RCC 7860 (cell line): ENCODE measurements at regions not wholly inside any gene's neighbourhood (a gene's known extent, or its start where the extent isn't known, plus 50 kb on each side); places are given as distances from the start of the nearest gene placed in this dataset.

Source experiments
- DNase-seq: peaks from one replicate; pipeline ENCODE4 v3.0.0-alpha.2; 2015; ENCODE audit warnings: low spot score
- FAIRE-seq: peaks from 2 replicates; lab custom pipeline; 2012; peaks lifted over from hg19 to GRCh38; lab: Jason Lieb, UNC

DNA sequence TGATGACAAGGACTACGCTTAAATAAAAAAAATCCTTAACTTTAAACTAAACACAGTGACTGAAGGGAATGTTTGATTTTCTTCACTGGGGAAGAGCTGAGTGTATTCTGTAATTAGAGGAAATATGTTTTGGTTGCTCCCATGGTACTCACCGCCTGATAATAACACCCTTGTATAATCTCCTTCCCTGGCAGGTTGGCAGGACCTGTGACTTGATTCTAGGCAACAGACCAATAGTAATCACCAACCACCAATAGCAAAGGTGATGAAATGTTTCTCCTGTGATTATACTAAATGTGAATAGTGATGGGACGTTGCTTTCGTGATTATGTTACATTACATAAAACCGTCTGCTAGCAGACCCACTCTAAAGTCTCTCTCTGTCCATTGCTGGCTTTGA lies 536.8 kb upstream of the CPEB2 start:
- no peak for DNase-seq
- no peak for FAIRE-seq

DNA sequence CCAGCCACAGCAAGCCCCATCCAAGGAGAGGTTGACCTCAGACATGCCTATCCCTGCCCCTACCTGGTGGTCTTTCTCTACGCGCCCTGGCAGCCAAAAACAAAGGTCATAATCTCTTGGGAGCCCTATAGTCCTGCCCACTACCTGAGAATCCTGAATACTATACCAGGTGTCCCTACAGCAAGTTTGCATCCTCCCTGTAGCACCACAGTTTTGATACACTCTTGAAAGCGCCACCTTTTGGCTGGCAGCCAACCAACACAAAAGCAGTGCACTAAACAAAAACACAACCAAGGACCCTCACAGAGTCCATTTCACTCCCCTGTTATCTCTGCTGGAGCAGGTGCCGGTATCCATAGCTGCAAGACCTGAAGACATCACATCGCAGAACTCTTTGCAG lies 523.8 kb upstream of the CPEB2 start:
- FAIRE-seq = no peak
- no peak for DNase-seq

DNA sequence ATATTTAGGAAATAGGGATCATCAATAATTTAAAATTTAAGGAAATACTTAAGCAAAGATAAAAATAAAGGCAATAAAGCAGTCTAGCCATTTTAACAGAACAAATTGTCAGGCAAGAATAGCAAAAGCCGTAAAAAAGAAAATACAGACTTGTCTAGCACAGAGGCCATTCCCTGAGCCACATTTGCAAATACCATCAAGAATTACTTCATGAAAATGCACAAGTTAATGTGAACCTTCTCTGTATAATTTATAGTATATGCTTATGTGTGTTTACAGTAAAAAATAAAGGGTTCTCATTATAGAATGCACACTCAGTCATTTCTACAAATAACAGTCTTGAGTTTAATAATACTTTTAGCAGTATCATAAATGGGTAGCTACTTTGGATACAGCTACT lies 505.9 kb upstream of the CPEB2 start:
- FAIRE-seq (no peak), DNase-seq (no peak)

DNA sequence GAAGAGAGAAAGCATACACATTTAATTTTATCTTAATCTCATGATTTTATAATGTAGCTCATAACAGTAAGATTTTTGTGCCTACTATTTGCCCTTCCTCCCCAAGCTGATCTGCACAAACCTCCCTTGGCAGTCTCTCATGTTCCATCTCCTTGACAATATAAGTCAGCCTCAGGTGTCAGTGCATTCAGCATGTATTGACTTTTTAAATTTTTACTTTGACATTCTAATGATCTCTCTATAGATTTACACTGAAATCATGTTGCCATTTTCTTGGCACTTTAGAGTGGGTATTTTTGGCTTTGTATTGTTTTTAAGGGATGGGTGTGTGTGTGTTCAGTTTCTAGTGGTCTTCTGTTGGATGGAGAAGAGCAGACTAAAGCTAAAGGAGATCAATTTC lies 505.3 kb upstream of the CPEB2 start:
- FAIRE-seq = no peak

DNA sequence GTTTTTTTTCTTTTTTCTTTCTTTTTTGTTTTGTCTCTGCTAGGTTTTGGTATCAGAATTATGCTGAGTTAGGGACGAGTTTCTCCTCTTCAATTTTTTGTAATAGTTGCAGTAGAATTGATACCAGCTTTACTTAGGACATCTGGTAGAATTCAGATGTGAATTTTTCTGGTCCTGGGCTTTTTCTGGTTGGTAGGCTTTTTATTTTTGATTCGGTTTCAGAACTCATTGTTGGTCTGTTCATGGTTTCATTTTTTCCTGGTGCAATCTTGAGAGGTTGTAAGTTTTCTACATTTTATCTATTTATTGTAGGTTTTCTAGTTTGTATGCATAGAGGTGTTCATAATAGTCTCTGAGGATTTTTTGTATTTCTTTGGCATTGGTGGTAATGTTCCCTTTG lies 498.1 kb upstream of the CPEB2 start:
- no peak for FAIRE-seq
- no peak for DNase-seq

More for the DNA sequence above, 505.3 kb upstream of the CPEB2 start:
- no peak for DNase-seq

DNA sequence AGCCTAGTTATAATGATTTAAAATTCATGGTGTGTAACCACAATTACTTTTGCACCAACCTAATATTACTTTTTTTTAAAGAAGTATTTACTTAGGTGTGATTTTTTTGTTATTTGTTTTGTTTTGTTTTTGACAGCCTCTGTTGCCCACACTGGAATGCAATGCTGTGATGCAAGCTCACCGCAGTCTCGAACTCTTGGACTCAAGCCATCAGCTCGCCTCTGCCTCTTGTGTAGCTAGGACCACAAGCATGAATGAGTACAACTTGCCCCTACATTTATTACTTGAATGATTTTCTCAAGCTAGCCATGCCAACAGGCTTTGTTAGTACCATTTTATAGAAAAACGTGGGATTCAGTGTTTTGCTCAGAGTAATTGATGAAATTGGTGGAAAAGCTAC lies 488.8 kb upstream of the CPEB2 start:
- no peak for DNase-seq
- FAIRE-seq = no peak

DNA sequence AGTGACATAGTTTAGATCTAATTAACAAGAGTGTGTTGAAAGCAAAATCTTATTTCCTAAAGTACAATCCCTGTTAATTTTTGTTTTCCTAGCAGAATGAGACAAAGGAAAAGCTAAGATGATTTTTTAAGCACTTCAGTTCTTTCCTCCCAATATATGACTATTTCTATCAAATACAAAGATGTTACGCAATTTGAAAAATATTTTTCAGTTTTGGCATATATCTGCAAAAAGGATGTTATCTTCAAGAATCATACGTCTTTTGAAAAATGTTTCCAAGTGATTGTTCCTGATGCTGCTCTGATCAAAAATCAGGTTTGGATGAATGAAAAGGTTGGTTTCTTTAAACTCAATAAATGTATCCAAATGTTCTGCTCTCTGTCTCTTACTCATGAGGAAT lies 486.7 kb upstream of the CPEB2 start:
- no peak for FAIRE-seq
- no peak for DNase-seq

DNA sequence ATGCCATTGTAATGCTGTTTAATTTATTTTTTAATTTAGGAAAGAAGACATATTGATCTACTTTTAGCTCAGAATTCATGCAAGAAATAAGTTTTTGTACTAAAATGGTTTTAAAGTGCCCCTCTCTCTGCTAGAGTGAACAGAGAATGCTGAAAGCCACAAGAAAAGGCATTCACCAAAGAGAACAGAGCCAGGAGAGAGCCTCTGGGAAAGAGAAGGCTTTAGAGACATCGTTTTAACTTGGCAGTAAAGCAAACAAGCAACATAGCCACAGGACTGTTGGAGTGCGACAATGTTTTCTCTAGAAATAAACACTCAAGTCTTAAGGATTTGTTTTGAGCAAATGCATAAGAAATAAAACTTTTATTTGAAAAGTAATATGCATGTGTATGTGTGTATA lies 484.1 kb upstream of the CPEB2 start:
- FAIRE-seq = no peak

DNA sequence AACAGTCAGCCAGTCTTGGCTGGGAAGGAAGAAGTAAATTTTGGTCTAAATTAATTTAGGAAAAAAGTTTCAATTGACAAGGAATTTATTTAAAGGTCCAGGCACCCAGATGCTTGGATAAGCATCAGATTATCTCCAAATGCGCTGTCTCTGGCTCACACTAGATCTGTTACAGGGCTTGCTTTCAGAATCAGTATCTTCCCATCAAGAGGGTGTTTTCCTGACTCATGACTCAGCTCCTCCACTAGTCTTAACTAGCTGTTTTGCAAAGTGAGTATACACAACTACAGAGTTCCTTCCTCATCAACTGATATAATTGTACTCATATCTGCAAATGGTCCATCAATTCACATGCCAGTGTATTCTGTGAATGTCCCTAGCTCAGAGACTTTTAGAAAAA lies 482.1 kb upstream of the CPEB2 start:
- no peak for FAIRE-seq
- no peak for DNase-seq

More for the DNA sequence above, 484.1 kb upstream of the CPEB2 start:
- no peak for DNase-seq

DNA sequence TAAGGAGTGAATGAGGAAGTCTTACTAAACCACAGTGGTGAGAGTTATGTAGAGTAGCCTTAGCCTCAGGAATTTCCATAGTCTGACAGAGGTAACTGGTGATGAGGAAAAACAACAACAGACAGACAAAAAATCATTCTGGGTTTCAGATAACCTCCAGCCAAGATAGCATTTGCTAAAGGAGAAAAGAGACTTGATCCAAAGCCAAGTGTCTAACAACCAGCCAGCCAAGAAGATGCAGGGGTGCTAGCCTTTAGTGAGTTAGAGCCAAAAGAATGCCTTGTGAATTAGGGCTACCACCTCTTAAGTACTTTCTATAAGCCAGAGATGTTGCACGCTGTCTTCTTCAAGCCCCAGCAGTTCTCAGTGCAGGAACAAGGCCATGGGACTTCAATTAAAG lies 478.0 kb upstream of the CPEB2 start:
- FAIRE-seq (no peak), DNase-seq (no peak)

DNA sequence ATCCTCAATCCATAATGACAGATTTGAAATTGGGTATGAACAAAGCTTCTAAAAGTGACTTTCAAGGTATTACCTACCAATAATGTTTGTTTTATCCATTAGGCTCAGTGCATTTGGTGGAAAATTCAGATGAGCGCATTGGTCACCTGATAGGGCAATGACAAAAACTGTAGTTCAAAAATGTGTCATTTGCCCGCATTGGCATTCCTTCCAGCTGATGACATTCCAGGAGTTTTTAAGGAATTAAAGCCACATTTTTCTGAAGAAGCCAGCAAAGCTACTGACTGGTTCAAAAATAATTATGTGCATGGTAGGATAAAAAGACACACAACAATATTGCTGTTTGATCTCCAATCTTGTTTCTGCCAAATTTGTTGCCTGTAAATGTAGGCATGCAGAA lies 473.4 kb upstream of the CPEB2 start:
- FAIRE-seq (no peak), DNase-seq (no peak)

DNA sequence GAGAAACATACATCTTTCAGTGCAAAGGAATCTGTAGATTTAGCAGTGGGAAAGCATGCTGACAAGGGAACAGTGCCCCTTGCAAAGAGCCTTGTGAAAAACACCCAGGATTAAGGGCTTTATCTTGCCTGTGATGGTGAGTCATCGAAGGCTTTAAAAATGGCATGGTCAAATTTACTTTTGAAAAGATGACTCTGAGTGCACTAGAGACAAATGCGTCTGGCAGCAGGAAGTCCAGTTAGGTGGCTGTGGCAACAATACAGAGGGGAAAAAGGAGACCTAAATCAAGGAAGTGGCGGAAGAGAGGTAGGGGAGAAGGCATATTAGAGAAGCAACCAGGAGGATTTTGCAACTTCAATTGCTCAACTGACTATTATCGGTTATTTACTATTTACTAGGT lies 472.6 kb upstream of the CPEB2 start:
- FAIRE-seq = no peak
- DNase-seq = no peak

DNA sequence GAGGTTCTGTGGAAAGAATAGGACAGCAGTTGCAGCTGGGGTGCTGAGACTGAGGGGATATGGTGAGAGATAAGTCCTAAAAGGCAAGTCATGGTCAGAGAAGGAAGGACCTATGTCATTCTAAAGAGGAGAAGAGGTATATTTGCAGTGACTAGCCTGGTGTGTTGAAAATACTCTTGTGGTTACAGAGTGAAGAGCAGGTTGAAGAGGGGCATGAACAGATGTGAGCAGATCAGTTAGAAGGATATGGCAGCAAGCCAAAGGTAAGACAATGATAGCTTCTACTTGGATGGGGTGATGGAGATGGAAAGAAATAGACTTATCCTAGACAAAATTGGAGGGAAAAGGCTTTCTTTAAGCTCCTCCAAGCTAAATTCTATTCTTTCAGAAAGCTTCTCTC lies 469.8 kb upstream of the CPEB2 start:
- DNase-seq (no peak), FAIRE-seq (no peak)

DNA sequence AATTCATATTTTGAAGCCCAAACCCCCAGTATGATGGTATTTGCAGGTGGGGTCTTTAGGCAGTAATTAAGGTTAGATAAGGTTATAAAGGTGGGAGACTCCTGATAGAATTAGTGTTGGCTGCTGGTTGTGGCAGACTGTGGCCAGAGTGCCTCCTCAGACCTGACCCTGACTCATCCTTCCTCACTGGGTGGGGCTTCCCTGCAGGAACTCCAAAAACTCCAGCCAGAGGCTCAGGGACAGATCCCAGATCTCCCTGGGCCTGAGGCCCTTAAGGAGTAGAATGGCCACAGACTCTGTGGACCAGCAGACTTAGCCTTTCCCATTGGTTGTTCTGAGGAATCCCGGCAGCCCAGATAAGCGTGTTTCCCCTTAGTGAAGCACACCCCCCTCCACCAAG lies 463.0 kb upstream of the CPEB2 start:
- DNase-seq (no peak), FAIRE-seq (no peak)

DNA sequence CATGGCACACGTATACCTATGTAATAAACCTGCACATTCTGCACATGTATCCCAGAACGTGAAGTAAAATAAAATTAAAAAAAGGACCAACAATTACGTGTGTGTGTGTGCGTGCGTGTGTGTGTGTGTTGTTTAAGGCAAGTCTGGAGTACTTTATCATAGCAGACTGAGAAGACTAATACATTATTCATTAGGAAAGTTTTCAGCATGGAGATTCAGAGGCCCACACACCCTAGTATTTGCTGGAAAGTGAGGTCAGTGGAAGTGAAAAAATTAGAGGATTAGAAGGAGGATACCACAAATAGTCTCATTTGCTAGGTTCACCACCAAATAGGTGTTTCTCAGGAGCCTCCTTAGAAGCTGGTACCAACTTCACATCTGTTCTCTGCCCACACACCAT lies 457.1 kb upstream of the CPEB2 start:
- no peak for FAIRE-seq
- DNase-seq = no peak

DNA sequence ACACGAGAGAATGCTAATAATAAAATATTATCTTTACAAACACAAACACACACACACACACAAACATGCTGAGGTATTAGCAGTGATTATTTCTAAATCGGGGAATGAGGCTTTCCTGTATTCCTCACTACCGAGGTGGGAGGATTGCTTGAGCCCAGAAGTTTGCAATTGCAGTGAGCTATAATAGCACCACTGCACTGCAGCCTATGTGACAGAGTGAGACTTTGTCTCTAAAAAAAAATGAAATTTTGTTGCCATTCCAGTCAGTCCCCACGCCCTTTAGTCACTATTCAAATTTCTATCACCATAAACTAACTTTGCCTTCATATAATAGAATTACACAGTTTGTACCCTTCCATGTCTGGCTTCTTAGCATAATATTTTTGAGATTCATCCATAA lies 456.5 kb upstream of the CPEB2 start:
- DNase-seq (no peak), FAIRE-seq (no peak)

DNA sequence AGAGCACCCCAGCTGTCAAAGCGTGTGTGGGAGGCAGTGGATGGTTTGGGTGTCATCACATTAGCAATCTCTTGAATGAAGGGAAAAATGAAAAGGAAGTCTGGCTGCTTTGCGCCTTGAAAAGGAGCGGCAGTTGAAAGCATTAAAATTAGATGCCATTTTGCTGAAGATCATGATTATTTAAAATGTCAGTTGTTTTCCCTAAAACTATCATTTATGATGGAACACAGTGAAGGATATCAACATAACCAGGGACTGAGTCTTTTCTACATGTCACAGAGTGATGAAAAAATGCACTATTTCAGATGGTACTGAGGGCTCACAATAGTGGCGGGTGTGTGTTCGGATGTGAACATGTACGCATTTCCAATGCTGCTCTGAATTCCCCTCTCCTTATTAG lies 450.2 kb upstream of the CPEB2 start:
- FAIRE-seq (no peak), DNase-seq (no peak)

DNA sequence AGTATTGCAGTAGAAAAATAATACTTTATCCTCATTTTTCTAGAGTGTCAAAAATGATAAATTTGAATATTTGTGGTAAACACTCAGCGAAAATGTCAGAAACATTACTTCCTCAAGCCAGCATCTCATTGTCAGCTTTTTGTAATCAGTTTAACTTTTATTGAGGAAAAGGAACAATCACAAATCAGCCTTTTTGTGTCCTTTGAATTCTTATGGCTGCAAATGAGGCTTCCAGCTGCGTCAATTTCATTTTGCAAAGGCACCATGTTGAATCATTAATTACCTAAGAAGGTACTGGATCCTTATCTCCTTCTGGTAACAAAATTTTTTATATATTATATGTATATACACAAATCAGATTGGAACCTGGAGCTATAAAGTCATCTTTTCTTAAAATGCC lies 442.6 kb upstream of the CPEB2 start:
- DNase-seq (no peak), FAIRE-seq (no peak)

DNA sequence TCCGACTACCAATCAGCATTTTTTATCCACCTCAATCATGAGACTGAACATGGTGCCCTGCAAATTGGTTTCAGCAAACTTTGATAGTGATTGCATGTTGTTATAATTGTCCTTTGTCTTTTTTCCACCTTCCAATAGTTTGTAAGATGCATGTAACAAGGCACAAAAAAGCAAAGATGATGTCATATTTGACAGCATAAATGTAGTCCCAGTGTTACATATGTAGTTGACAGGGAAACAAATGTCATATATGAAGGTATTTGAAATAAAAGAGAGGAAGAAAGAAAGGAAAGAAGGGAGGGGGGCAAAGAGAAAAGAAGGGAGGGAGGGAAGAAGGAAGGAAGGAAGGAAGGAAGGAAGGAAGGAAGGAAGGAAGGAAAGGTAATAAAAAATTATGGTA lies 441.7 kb upstream of the CPEB2 start:
- DNase-seq (no peak), FAIRE-seq (no peak)

DNA sequence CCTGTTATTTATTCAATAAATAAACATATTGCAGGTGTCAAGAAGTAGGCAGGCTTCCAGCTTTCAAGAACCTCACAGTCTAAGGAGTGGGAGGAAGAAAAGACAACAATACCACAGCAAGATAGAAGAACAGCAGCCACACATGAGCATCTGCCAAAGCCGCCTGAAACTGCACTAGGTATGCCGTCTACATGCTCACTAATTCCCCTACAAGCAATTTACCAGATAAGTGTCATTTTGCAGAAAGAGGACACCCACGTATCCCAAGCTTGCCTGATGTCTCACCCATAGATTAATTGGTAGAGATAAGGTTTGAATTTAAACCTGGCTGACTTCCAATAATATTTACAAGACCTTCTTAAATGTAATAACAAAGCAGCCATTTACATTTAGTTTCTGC lies 439.4 kb upstream of the CPEB2 start:
- no peak for FAIRE-seq
- DNase-seq = no peak

DNA sequence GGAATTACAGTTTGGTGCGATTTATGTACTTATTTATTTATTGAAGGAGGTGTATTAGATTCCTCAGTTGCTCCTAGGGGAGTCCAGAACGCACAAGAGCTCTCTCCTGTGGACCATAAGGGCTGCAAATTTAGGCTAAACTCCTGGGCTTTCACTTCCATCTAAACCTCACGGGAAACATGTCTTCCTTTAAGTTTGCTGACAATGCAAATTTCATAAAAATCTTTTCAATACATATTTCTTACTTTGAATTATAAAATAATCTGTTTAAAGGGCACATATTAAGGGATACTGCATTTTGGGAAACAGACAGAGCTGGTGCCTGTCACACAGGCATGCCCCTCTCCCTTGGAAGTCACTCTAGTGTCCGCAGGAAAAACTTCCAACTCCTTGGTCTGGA lies 438.0 kb upstream of the CPEB2 start:
- no peak for FAIRE-seq

DNA sequence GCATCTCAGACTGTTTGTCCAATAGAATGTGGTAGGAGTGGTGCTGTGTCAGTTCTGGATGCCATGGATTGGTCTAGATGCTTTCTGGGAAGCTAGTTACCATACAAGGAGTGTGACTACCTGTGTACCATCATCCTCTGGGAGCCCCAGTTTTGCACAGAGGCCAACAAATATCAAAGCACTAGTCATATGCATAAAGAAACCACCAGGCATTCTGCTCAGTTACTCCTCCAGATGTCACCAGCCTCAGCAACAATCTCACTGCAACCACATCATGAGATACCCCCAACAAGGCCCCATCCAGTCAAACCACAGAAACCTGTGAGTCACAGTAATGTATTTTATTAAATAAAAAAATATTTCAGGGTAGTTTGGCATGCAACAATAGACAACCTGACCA lies 435.8 kb upstream of the CPEB2 start:
- FAIRE-seq (no peak), DNase-seq (no peak)

More for the DNA sequence above, 438.0 kb upstream of the CPEB2 start:
- no peak for DNase-seq

DNA sequence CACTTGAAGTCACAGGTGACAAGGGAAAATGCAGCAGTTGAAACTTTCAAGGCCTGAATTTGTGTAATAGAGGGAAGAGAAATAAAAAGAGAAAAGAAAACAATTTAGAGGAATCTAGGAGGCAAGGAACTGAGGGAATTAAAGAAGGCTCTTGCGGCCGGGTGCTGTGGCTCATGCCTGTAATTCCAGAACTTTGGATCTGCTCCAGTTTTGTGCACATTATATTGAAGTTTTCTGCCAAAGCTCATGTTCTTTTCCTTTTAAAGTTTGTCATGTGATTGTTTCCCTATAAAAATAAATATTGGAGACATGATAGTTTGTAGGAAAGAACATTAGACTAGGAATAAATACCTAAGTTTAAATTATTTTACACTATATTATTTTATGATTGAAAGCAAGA lies 433.9 kb upstream of the CPEB2 start:
- FAIRE-seq = no peak
- DNase-seq = no peak

DNA sequence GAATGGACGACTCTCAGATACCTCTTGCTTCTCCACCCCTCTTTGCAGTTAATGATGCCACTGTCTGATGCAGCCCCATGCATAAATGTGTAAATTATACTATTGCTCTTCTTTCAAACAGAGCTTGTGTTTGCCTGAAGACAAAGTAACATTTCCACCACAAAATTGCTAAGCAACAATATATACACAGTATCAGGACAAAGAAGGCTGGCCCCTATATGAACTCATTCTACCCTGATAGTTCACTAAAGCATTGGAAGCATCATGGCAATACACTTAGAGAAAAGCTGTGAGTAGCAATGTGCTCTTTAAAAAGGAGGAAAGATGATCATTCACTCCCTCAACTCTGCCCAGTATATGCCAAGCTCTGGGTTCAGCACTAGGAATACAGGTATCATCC lies 427.0 kb upstream of the CPEB2 start:
- FAIRE-seq (no peak), DNase-seq (no peak)
